ENCODE measurements at regions not wholly inside any gene's neighbourhood (a gene's known extent, or its start where the extent isn't known, plus 50 kb on each side); places are given as distances from the start of the nearest gene placed in this dataset.
"Not testable (repeated sequence)": the region's sequence is repeated elsewhere in the genome, so short reads cannot be mapped to it uniquely, and the experiment has no call there.

GRCh38 chr12:91884230-91884629 is 261.4 kb downstream of the BTG1 start:
- no peak for DNase-seq

GRCh38 chr12:91883811-91884210 is 261.8 kb downstream of the BTG1 start:
- no peak for DNase-seq

GRCh38 chr12:91882910-91883309 is 262.7 kb downstream of the BTG1 start:
- no peak for DNase-seq

GRCh38 chr12:91880528-91880927 is 265.1 kb downstream of the BTG1 start:
- DNase-seq: no peak

- DNase-seq: no peak
Observed at GRCh38 chr12:91877456-91878235, 268.0 kb downstream of the BTG1 start.

- peak; percentile 51 for DNase-seq
Observed at GRCh38 chr12:91877022-91877421, 268.6 kb downstream of the BTG1 start.

- not testable (repeated sequence) for DNase-seq
Observed at GRCh38 chr12:91875671-91876070, 270.0 kb downstream of the BTG1 start.

- DNase-seq: peak; percentile 20
Observed at GRCh38 chr12:91874086-91874865, 271.4 kb downstream of the BTG1 start.

- no peak for DNase-seq
Observed at GRCh38 chr12:91871751-91872150, 273.9 kb downstream of the BTG1 start.

- no peak for DNase-seq
Observed at GRCh38 chr12:91870872-91871707, 274.6 kb downstream of the BTG1 start.

- no peak for DNase-seq
Observed at GRCh38 chr12:91868054-91868453, 277.6 kb downstream of the BTG1 start.

- no peak for DNase-seq
Observed at GRCh38 chr12:91866566-91866965, 279.1 kb downstream of the BTG1 start.

- no peak for DNase-seq
Observed at GRCh38 chr12:91863702-91864101, 281.9 kb downstream of the BTG1 start.

GRCh38 chr12:91861554-91861953 is 284.1 kb downstream of the BTG1 start:
- no peak for DNase-seq

- DNase-seq: no peak
Observed at GRCh38 chr12:91859347-91859746, 286.3 kb downstream of the BTG1 start.

- DNase-seq: no peak
Observed at GRCh38 chr12:91857813-91858542, 287.7 kb downstream of the BTG1 start.

- no peak for DNase-seq
Observed at GRCh38 chr12:91854725-91855124, 290.9 kb downstream of the BTG1 start.

GRCh38 chr12:91853350-91854127 is 292.1 kb downstream of the BTG1 start:
- no peak for DNase-seq

GRCh38 chr12:91852634-91853033 is 293.0 kb downstream of the BTG1 start:
- no peak for DNase-seq

- no peak for DNase-seq
Observed at GRCh38 chr12:91851741-91852477, 293.7 kb downstream of the BTG1 start.

Measured in fibroblast of skin of abdomen (primary cell).